Body of pancreas (tissue), 4 donors: ENCODE measurements at regions not wholly inside any gene's neighbourhood (a gene's known extent, or its start where the extent isn't known, plus 50 kb on each side); places are given as distances from the start of the nearest gene placed in this dataset.

Experiments used
- CTCF ChIP-seq, 7 experiments: fragments of 450-650 bp in 4 of 7; fragments of 200-600 bp in 3 of 7; sonication (generic) in 3 of 7; IDR thresholded peaks; one replicate each; pipeline ENCODE4 v1.5.1; 2016 to 2019; ENCODE audit warnings: antibody characterized with exemption in 7 of 7
- POLR2A ChIP-seq, 3 donors: fragments of 450-650 bp; IDR thresholded peaks; one replicate each; pipeline ENCODE4 v1.6.1; 2016; ENCODE audit warnings: antibody characterized with exemption in 3 of 3, mild to moderate bottlenecking in 2 of 3

- TF ChIP-seq CTCF (IDR thresholded peaks at IDR 0.05) (no peak), POLR2A (IDR thresholded peaks at IDR 0.05) (no peak)
Measured at GRCh38 chr22:48395201-48395600, 1432.5 kb downstream of the BRD1 start.
